Neural crest cell (in vitro differentiated cells): ENCODE measurements at regions not wholly inside any gene's neighbourhood (a gene's known extent, or its start where the extent isn't known, plus 50 kb on each side); places are given as distances from the start of the nearest gene placed in this dataset.

ENCODE experiments used
- DNase-seq: peaks from one replicate; pipeline ENCODE4 v3.0.0; 2021; ENCODE audit warnings: low read depth, mixed read lengths, low spot score
- H3K27ac Mint-ChIP-seq: one replicate; pipeline ENCODE4 v1.8.0; 2021; ENCODE audit warnings: mild to moderate bottlenecking, mixed read lengths; ENCODE audit not compliant: unreplicated experiment
- H3K27me3 Mint-ChIP-seq: 2 replicates; pipeline ENCODE4 v1.8.0; 2021; ENCODE audit warnings: low read depth, mild to moderate bottlenecking, mixed read lengths
- H3K36me3 Mint-ChIP-seq: 2 replicates; pipeline ENCODE4 v1.8.0; 2021; ENCODE audit warnings: low read depth, mild to moderate bottlenecking, mixed read lengths
- H3K4me1 Mint-ChIP-seq: 2 replicates; pipeline ENCODE4 v1.8.0; 2021; ENCODE audit warnings: mixed read lengths
- H3K4me3 Mint-ChIP-seq: one replicate; pipeline ENCODE4 v1.8.0; 2021; ENCODE audit warnings: mild to moderate bottlenecking, mixed read lengths
- H3K9me3 Mint-ChIP-seq: 2 replicates; pipeline ENCODE4 v1.8.0; 2021; ENCODE audit warnings: mixed read lengths
- TF ChIP-seq, protein P1 (sequence below): fragments of 200-600 bp; sonication (generic); conservative IDR thresholded peaks from 2 replicates; pipeline ENCODE4 v1.5.0; 2021; ENCODE audit warnings: antibody characterized with exemption, mild to moderate bottlenecking

DNA sequence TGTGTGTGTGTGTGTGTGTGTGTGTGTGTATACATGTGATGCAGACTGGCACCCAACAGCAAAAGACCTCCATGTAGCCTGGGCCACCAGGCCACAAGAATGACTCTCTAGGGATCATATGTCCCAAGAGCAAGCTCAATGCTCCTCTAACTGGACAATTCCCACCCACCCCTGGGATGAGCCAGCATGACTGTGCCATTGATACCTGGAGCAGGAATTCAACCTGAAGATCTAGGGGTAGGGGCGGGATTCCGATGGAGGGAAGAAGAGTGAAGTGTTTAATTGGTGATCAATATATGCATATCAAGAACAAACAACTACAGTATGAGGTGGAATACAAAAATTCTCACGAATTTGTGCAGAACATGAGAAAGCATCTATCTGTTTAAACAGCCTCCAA is 136.2 kb downstream of the PSMG1 start:
- H3K27me3 Mint-ChIP-seq = no peaks in the 10 kb centered on the region
- no peak overlapping the region for H3K27ac Mint-ChIP-seq
- no peak overlapping the region for H3K4me3 Mint-ChIP-seq
- no peaks in the 10 kb centered on the region for H3K36me3 Mint-ChIP-seq
- TF ChIP-seq, protein P1, sequence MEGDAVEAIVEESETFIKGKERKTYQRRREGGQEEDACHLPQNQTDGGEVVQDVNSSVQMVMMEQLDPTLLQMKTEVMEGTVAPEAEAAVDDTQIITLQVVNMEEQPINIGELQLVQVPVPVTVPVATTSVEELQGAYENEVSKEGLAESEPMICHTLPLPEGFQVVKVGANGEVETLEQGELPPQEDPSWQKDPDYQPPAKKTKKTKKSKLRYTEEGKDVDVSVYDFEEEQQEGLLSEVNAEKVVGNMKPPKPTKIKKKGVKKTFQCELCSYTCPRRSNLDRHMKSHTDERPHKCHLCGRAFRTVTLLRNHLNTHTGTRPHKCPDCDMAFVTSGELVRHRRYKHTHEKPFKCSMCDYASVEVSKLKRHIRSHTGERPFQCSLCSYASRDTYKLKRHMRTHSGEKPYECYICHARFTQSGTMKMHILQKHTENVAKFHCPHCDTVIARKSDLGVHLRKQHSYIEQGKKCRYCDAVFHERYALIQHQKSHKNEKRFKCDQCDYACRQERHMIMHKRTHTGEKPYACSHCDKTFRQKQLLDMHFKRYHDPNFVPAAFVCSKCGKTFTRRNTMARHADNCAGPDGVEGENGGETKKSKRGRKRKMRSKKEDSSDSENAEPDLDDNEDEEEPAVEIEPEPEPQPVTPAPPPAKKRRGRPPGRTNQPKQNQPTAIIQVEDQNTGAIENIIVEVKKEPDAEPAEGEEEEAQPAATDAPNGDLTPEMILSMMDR = no peak
- H3K4me1 Mint-ChIP-seq = peaks cover 12% of the 10 kb centered on the region
- H3K9me3 Mint-ChIP-seq = peaks cover 3% of the 10 kb centered on the region
- DNase-seq = no peak

DNA sequence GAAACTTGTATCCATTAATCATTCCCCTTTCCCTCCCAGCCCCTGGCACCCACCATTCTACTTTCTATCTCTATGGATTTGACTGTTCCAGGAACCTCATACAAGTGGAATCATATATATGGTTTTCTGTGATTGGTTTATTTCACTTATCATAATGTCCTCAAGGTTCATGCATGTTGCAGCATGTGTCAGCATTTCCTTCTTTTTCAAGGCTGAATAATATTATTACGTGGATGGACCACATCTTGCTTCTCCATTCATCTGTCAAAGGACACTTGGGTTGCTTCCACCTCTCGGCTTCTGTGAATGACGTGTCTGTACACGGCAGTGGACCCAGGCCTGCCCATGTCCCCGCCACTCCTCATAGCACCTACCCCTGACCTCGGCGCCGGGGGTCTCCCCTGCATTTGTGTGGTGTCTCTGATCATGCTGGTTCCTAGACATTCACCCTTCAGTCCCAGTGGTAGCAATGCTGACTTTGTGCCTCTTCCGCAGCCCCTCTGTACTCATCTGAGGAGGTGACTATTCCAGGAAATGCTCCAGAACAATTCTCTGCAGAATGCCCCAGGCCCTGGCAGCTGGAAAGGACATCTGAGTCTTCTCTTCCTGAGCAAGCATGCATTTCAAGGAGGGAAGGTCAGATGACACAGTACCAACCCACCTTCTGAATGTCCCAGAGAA is 136.9 kb downstream of the PSMG1 start:
- Mint-ChIP-seq H3K27me3 (no peaks in the 10 kb centered on the region), H3K4me3 (no peak overlapping the region), H3K36me3 (no peaks in the 10 kb centered on the region), H3K9me3 (peaks cover 3% of the 10 kb centered on the region), H3K4me1 (peaks cover 12% of the 10 kb centered on the region), H3K27ac (no peak overlapping the region)
- TF ChIP-seq, protein P1 = no peak
- DNase-seq = no peak

DNA sequence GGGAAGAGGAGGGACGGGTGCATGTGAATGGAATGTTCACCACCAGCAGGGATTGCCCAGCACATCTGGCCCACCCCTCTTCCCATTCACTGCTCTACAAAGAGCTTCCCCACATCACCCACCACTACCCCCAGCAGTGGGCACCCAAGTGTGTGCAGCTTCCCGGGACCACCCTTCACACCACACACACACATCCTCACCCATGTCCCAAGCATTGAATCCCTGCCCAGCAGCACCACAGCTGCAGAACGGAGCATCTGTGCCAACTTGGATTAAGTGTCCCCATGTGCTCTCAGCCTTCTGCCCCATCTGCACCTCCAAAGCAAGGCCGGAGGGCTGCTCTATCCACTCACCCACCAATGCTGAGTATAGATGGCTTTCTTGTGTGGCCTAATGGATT is 141.4 kb downstream of the PSMG1 start:
- TF ChIP-seq, protein P1 = no peak
- Mint-ChIP-seq H3K36me3 (no peaks in the 10 kb centered on the region), H3K4me1 (peaks cover 10% of the 10 kb centered on the region), H3K4me3 (no peak overlapping the region), H3K27ac (peak overlapping the region; percentile 36), H3K9me3 (peaks cover 3% of the 10 kb centered on the region), H3K27me3 (no peaks in the 10 kb centered on the region)
- DNase-seq = no peak

DNA sequence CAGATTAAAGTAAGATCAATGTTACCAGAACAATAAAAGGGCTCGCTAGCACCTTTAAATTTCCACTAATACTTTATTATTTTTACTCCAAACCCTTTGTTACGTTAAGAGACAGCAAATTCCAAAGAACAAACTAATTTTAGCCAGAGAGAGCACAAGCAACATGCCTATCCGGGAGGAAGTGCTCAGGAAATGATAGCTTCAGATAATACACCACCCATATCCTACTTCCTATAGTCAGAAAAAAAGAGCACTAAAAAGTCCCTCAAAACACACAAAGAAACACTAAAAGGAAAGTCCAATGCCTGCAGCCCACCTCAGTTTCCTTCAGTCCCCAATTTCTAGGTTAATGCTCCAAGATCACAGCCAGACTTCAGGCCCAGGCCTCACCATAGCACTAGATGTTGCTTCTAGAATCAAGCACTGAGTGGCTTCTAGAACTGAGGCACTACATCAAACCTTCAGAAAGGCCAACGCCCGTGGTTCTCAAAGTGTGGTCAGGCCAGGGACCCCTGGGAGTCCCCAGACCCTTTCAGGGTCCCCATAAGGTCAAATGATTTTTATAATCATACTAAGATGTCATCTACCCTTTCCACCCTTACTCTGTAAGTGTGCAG is 142.6 kb downstream of the PSMG1 start:
- no peak for DNase-seq
- Mint-ChIP-seq H3K4me1 (peaks cover 20% of the 10 kb centered on the region), H3K27ac (no peak overlapping the region), H3K36me3 (no peaks in the 10 kb centered on the region), H3K27me3 (no peaks in the 10 kb centered on the region), H3K9me3 (peaks cover 3% of the 10 kb centered on the region), H3K4me3 (no peak overlapping the region)
- TF ChIP-seq, protein P1 = no peak

DNA sequence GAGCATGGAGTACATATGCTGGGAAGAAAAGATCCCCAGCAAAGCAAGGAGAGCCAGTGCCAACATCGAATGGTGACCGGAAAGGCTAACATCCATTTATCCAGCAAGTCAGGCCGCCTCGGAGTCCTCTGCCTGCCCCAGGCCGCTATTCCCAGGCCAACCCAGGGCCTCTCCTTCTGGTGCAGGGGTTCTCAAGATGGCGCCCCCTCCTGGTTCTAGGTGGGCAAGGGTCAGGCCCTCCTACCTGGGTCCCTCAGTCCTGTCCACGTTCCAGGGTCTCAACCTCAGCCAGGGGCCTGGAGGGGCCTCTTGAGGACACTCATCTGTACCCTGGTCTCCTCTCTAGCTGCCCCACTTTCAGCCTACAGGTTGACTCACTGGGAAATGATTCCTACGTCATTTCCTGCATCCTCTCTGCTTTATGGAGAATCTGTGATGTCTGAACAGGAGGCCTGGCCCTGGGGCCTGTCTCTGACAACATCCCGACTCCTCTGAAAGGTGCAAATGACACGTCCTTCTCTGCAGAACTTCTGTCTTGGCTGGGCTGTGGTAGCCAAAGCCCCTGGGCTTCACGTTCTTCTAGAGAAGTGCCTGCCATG is 145.3 kb downstream of the PSMG1 start:
- no peak for DNase-seq
- no peaks in the 10 kb centered on the region for H3K36me3 Mint-ChIP-seq
- no peak overlapping the region for H3K4me3 Mint-ChIP-seq
- no peaks in the 10 kb centered on the region for H3K9me3 Mint-ChIP-seq
- H3K27ac Mint-ChIP-seq = no peak overlapping the region
- H3K4me1 Mint-ChIP-seq = peaks cover 39% of the 10 kb centered on the region
- H3K27me3 Mint-ChIP-seq = no peaks in the 10 kb centered on the region
- TF ChIP-seq, protein P1 = no peak
